Trophoblast cell (in vitro differentiated cells and primary cell): ENCODE measurements at regions not wholly inside any gene's neighbourhood (a gene's known extent, or its start where the extent isn't known, plus 50 kb on each side); places are given as distances from the start of the nearest gene placed in this dataset.

Source experiments
- DNase-seq, 2 donors: peaks; one replicate each; pipeline ENCODE4 v3.0.0-alpha.2; 2016
- H2AFZ ChIP-seq: 2 replicates; pipeline ENCODE4 v1.6.1; 2013; ENCODE audit warnings: low read length, moderate library complexity, mild to moderate bottlenecking; ENCODE audit not compliant: insufficient read depth, poor library complexity
- H2AK5ac ChIP-seq: 2 replicates; pipeline ENCODE4 v1.6.1; 2013; ENCODE audit warnings: mild to moderate bottlenecking, low read length
- H2BK120ac ChIP-seq: 2 replicates; pipeline ENCODE4 v1.6.1; 2013; ENCODE audit warnings: low read length, mild to moderate bottlenecking, moderate library complexity; ENCODE audit not compliant: insufficient read depth, poor library complexity
- H2BK12ac ChIP-seq: 2 replicates; pipeline ENCODE4 v1.6.1; 2013; ENCODE audit warnings: mild to moderate bottlenecking, low read length, moderate library complexity
- H2BK5ac ChIP-seq: 2 replicates; pipeline ENCODE4 v1.6.1; 2013; ENCODE audit warnings: low read length, low read depth, moderate library complexity, mild to moderate bottlenecking; ENCODE audit not compliant: poor library complexity
- H3K14ac ChIP-seq: 2 replicates; pipeline ENCODE4 v1.6.1; 2013; ENCODE audit warnings: mild to moderate bottlenecking, low read length
- H3K18ac ChIP-seq: 2 replicates; pipeline ENCODE4 v1.6.1; 2013; ENCODE audit warnings: mild to moderate bottlenecking, low read length
- H3K23ac ChIP-seq: 2 replicates; pipeline ENCODE4 v1.6.1; 2013; ENCODE audit warnings: low read length
- H3K27ac ChIP-seq: 2 replicates; pipeline ENCODE4 v1.5.1; 2013; ENCODE audit warnings: low read depth, mild to moderate bottlenecking, inconsistent platforms, low read length, moderate library complexity
- H3K27me3 ChIP-seq: 2 replicates; pipeline ENCODE4 v1.6.1; 2013; ENCODE audit warnings: inconsistent platforms, mild to moderate bottlenecking, low read length, moderate library complexity; ENCODE audit not compliant: insufficient read depth
- H3K36me3 ChIP-seq, 2 experiments: 1 replicate in 1 of 2; 2 replicates in 1 of 2; pipeline ENCODE4 v1.6.1; 2013; ENCODE audit warnings: low read length in 2 of 2, mild to moderate bottlenecking in 2 of 2, moderate library complexity in 1 of 2; ENCODE audit not compliant: insufficient read depth in 2 of 2, control insufficient read depth in 1 of 2
- H3K4ac ChIP-seq: 2 replicates; pipeline ENCODE4 v1.6.1; 2013; ENCODE audit warnings: low read depth, mild to moderate bottlenecking, low read length, moderate library complexity
- H3K4me1 ChIP-seq, 2 experiments: 1 replicate in 1 of 2; 2 replicates in 1 of 2; pipeline ENCODE4 v1.6.1; 2013; ENCODE audit warnings: low read length in 2 of 2, mild to moderate bottlenecking in 2 of 2, moderate library complexity in 1 of 2; ENCODE audit not compliant: insufficient read depth in 2 of 2, control insufficient read depth in 1 of 2
- H3K4me2 ChIP-seq: 2 replicates; pipeline ENCODE4 v1.6.1; 2013; ENCODE audit warnings: inconsistent platforms, mild to moderate bottlenecking, low read length, moderate library complexity
- H3K4me3 ChIP-seq: 2 replicates; pipeline ENCODE4 v1.5.1; 2013; ENCODE audit warnings: mild to moderate bottlenecking, low read depth, low read length, inconsistent platforms
- H3K79me1 ChIP-seq: one replicate; pipeline ENCODE4 v1.6.1; 2013; ENCODE audit warnings: low read length
- H3K79me2 ChIP-seq: 2 replicates; pipeline ENCODE4 v1.6.1; 2013; ENCODE audit warnings: low read length, mild to moderate bottlenecking; ENCODE audit not compliant: control insufficient read depth, insufficient read depth, poor library complexity
- H3K9ac ChIP-seq: 2 replicates; pipeline ENCODE4 v1.6.1; 2013; ENCODE audit warnings: mild to moderate bottlenecking, low read length
- H3K9me3 ChIP-seq: 2 replicates; pipeline ENCODE4 v1.6.1; 2013; ENCODE audit warnings: low read depth, mild to moderate bottlenecking, control low read depth, inconsistent platforms, low read length; ENCODE audit not compliant: insufficient read depth
- H4K12ac ChIP-seq: 2 replicates; pipeline ENCODE4 v1.6.1; 2013; ENCODE audit warnings: low read depth, mild to moderate bottlenecking, low read length, moderate library complexity
- H4K8ac ChIP-seq: 2 replicates; pipeline ENCODE4 v1.6.1; 2013; ENCODE audit warnings: low read depth, mild to moderate bottlenecking, low read length, moderate library complexity
- H4K91ac ChIP-seq: one replicate; pipeline ENCODE4 v1.6.1; 2013; ENCODE audit warnings: low read depth, mild to moderate bottlenecking, low read length, moderate library complexity
- WGBS: extraction: QIAGEN DNeasy Blood & Tissue Kit; methylation state at CpG from one replicate; pipeline ENCODE4 v1.1.7; 2013; ENCODE audit warnings: missing lambda C conversion rate; ENCODE audit not compliant: insufficient read length, insufficient coverage; ENCODE audit errors: extremely low coverage; 5-methylcytosine and 5-hydroxymethylcytosine counted together

DNA sequence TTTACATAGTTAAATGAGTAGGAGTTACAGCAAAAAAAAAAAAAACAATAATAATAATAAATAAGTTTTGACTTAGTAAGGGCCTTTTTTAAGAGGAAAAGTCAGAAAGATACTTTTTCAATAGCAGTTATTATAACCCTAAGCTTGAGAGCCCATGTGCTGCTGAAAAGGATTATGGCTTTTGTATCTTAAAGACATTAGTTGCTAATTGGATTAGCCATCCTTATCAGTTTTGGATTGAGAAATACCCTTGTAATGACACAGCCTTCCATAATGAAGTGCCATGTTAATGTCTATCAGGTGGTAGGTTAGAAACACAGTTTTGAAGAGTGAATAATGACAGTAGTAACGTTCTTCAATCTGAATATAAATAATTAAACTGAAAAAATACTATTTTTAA lies 554.0 kb downstream of the RIT2 start:
- H3K23ac ChIP-seq: no peak overlapping the region
- H2AK5ac ChIP-seq: no peak overlapping the region
- H3K4me3 ChIP-seq: no peak overlapping the region
- no peak overlapping the region for H3K4me2 ChIP-seq
- no peak overlapping the region for H3K27ac ChIP-seq
- H3K4me1 ChIP-seq: no peaks in the 10 kb centered on the region
- DNase-seq: no peak
- no peak overlapping the region for H2BK12ac ChIP-seq
- WGBS: no CpG with 5 or more reads among the region's 1 CpG
- no peaks in the 10 kb centered on the region for H3K79me2 ChIP-seq
- H4K91ac ChIP-seq: no peak overlapping the region
- no peak overlapping the region for H3K14ac ChIP-seq
- H3K9me3 ChIP-seq: no peaks in the 10 kb centered on the region
- no peak overlapping the region for H2AFZ ChIP-seq
- no peak overlapping the region for H3K4ac ChIP-seq
- no peak overlapping the region for H3K18ac ChIP-seq
- no peak overlapping the region for H3K9ac ChIP-seq
- H3K36me3 ChIP-seq: no peaks in the 10 kb centered on the region
- no peak overlapping the region for H4K12ac ChIP-seq
- H3K27me3 ChIP-seq: no peaks in the 10 kb centered on the region
- no peaks in the 10 kb centered on the region for H3K79me1 ChIP-seq
- no peak overlapping the region for H2BK5ac ChIP-seq
- no peak overlapping the region for H2BK120ac ChIP-seq
- no peak overlapping the region for H4K8ac ChIP-seq

- no peak overlapping the region for H3K14ac ChIP-seq
Observed at GRCh38 chr18:42563995-42564394, 551.5 kb downstream of the RIT2 start.

DNA sequence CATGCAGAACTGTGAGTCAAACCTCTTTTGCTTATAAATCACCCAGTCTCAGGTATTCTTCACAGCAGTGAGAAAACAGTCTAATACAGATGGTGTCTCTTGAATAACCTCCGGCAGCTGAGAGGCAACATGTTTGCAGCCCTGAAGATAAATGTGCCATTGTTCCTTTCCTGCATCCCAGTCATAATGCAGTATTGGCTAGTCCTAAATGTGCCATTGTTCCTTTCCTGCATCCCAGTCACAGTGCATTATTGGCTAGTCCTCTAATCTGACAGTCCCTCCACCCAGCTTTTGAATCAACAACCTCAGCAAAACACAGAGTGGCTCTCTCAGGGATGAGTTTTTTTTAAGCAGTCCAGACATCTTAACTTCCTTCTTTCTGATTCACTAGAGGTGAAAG lies 550.7 kb downstream of the RIT2 start:
- Histone ChIP-seq H4K8ac (no peak overlapping the region), H4K12ac (no peak overlapping the region), H3K79me1 (no peaks in the 10 kb centered on the region), H3K27ac (no peak overlapping the region), H2AFZ (no peak overlapping the region), H3K23ac (no peak overlapping the region), H3K4ac (no peak overlapping the region), H3K4me2 (no peak overlapping the region), H3K4me1 (no peaks in the 10 kb centered on the region), H3K36me3 (no peaks in the 10 kb centered on the region), H3K18ac (no peak overlapping the region), H3K27me3 (no peaks in the 10 kb centered on the region), H3K79me2 (no peaks in the 10 kb centered on the region), H3K9ac (no peak overlapping the region), H2BK120ac (no peak overlapping the region), H3K9me3 (no peaks in the 10 kb centered on the region), H3K14ac (no peak overlapping the region), H2AK5ac (no peak overlapping the region), H2BK5ac (no peak overlapping the region), H4K91ac (no peak overlapping the region), H3K4me3 (no peak overlapping the region), H2BK12ac (no peak overlapping the region)
- no peak for DNase-seq
- no CpG with 5 or more reads among the region's 1 CpG for WGBS

More at GRCh38 chr18:42563995-42564394, 551.5 kb downstream of the RIT2 start:
- WGBS: no CpG with 5 or more reads among the region's 3 CpGs
- Histone ChIP-seq H3K27ac (no peak overlapping the region), H3K79me1 (no peaks in the 10 kb centered on the region), H2BK5ac (no peak overlapping the region), H3K4me3 (no peak overlapping the region), H3K18ac (no peak overlapping the region), H3K4me2 (no peak overlapping the region), H2AFZ (no peak overlapping the region), H3K36me3 (no peaks in the 10 kb centered on the region), H3K9ac (no peak overlapping the region), H3K23ac (no peak overlapping the region), H2BK12ac (no peak overlapping the region), H3K9me3 (no peaks in the 10 kb centered on the region), H4K8ac (no peak overlapping the region), H3K4ac (no peak overlapping the region), H4K91ac (no peak overlapping the region), H4K12ac (no peak overlapping the region), H2BK120ac (no peak overlapping the region), H2AK5ac (no peak overlapping the region), H3K27me3 (no peaks in the 10 kb centered on the region), H3K79me2 (no peaks in the 10 kb centered on the region), H3K4me1 (no peaks in the 10 kb centered on the region)
- DNase-seq: no peak

DNA sequence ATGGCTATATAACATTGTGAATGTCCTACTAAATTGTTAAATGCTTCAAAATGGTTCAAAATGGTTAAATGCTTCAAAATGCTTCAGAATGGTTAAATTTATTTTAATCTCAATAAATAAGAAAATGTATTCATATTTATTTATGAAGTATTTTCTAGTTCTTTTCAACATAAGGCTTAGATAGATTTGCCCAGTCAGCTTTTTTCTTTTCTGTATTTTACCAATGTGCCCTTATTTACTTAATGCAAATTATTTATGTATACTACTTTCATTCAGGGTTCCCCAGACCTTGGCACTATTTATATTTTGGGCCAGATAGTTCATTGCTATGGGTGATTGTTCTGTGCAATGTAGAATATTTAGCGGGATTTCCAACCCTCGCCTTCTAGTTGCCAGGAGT lies 546.7 kb downstream of the RIT2 start:
- Histone ChIP-seq H3K14ac (no peak overlapping the region), H3K9me3 (no peaks in the 10 kb centered on the region), H3K18ac (no peak overlapping the region), H3K4ac (no peak overlapping the region), H2BK120ac (no peak overlapping the region), H4K91ac (no peak overlapping the region), H2BK5ac (no peak overlapping the region), H3K4me1 (no peaks in the 10 kb centered on the region), H3K79me2 (no peaks in the 10 kb centered on the region), H3K36me3 (no peaks in the 10 kb centered on the region), H2AFZ (no peak overlapping the region), H4K8ac (no peak overlapping the region), H3K79me1 (no peaks in the 10 kb centered on the region), H3K4me2 (no peak overlapping the region), H3K27me3 (no peaks in the 10 kb centered on the region), H3K4me3 (no peak overlapping the region), H2AK5ac (no peak overlapping the region), H2BK12ac (no peak overlapping the region), H3K9ac (no peak overlapping the region), H4K12ac (no peak overlapping the region), H3K23ac (no peak overlapping the region), H3K27ac (no peak overlapping the region)
- no peak for DNase-seq
- WGBS: no CpG with 5 or more reads among the region's 2 CpGs
